HG03280 (cell line): ENCODE measurements at regions not wholly inside any gene's neighbourhood (a gene's known extent, or its start where the extent isn't known, plus 50 kb on each side); places are given as distances from the start of the nearest gene placed in this dataset.
"Not testable (repeated sequence)": the region's sequence is repeated elsewhere in the genome, so short reads cannot be mapped to it uniquely, and the experiment has no call there.

Experiments
- ATAC-seq: cut with Tn5 transposase; IDR thresholded peaks from one replicate; pipeline ENCODE4 v1.9.1; 2021; ENCODE audit warnings: mild to moderate bottlenecking, moderate library complexity; ENCODE audit not compliant: unreplicated experiment

- not testable (repeated sequence) for ATAC-seq
Measured at GRCh38 chr12:131229079-131229425, 275.3 kb downstream of the ADGRD1 start.

DNA sequence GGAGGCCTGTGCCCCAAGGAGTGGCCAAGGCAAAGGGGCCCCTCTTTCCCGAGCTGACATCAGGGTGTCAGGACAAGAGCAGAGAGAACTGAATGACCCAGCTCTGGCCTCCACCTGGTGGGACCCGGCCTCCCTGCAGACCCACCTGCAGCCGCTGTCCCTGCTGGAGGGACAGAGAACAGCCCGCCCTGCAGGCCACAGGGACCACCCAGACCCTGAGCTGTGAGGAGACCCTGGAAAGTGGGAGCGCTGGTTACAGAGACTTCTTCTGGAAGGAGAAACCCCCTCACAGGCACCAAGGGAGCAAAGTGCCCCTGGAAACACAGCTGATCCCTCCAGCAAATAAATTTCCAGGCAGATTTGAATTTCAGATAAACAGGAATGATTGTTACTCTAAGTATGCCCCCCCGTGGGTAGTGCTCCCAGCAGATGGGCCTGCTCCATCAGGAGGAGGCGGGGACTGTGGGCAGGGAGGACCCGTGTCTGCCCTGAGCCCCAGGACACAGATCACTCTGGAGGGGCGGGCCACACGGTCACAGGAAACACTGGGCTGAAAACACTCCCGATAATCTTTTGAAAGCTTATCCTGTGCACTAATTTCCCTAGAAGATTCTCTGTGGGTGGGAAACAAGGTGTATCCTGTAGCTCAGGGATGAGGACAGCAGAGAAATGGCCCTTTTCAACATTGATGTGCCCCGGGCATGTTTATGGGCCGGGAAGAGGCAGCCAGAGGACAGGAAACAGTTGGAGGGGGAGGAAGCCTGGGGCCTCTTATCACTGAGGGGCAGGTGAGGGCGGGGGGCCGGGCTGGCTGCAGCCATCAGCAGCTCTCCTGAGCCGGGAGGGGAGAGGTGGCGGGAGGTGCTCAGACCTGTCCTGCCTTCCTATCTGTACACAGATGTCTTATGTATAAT lies 276.0 kb downstream of the ADGRD1 start:
- ATAC-seq = no peak

DNA sequence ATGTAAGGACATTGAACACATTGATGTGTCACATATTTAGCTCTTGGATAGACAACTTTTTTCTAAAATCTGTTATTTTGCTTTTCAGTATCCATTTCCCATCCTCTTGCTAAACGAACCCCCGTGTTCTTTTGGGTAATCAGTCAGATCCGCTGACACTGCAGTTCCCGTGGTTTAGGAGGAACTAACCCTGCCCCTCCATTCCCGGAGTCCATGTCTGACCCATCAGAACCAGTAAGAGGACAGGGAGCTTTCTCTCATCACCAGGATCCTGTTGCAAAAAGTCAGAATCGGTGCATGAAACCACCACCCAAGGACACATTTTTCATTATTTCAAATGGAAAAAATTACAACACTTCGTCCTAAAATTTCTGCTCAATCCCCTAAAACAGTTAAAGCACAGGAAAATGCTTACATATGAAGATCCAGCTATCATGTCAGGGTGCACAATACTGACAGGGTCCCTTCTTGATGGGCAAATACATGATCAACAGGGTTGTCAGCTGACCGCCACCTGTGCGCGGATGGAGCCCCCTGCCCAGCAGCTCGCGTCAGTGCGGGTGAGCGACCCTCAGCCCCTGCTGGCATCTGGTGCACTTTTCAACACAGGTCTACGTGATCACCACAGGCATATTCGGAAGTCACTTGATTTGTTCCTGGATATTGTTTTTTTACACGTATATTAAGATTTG lies 276.8 kb downstream of the ADGRD1 start:
- ATAC-seq = no peak

- ATAC-seq = no peak
Measured at GRCh38 chr12:131231032-131231980, 277.6 kb downstream of the ADGRD1 start.

- ATAC-seq = no peak
Measured at GRCh38 chr12:131232036-131232435, 278.3 kb downstream of the ADGRD1 start.

GRCh38 chr12:131232872-131233271 lies 279.2 kb downstream of the ADGRD1 start:
- ATAC-seq = not testable (repeated sequence)

- ATAC-seq = not testable (repeated sequence)
Measured at GRCh38 chr12:131233850-131234789, 280.4 kb downstream of the ADGRD1 start.

- not testable (repeated sequence) for ATAC-seq
Measured at GRCh38 chr12:131234841-131235271, 281.1 kb downstream of the ADGRD1 start.

- no peak for ATAC-seq
Measured at GRCh38 chr12:131235871-131236271, 282.2 kb downstream of the ADGRD1 start.

DNA sequence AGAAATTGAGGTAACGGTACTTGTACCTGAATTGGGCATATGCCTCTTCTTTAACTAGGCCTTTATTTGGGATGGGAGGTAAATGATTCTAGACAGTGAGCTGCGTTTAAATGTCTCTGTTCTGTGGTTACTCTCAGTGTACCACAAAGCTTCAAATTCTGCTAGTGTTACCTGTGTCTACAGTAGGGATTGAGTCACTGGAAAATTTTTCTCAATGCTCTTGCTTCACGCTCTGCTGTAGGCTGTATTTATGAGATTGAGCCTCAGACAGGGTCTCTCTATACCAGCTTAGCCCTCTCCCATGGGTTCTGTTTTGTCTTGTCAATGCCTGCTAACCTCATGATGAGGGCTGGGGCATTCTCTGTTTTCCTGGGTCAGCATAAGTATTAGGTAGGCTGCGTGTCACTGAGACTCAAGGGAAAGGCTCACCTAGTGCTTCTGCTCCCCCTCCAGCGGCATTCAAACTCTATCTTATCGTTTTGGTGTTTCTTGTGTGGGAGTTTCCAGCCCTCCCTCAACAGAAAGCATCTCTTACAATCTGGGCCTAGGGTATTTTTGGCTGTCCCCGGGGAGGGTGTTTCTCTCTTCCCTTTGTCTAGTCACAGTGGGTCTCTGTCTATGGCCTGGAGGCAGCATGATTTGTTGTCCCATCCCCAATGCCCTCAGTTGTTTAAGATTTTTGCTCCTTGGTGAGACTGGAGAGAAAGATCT lies 285.8 kb downstream of the ADGRD1 start:
- peak; percentile 52 for ATAC-seq

DNA sequence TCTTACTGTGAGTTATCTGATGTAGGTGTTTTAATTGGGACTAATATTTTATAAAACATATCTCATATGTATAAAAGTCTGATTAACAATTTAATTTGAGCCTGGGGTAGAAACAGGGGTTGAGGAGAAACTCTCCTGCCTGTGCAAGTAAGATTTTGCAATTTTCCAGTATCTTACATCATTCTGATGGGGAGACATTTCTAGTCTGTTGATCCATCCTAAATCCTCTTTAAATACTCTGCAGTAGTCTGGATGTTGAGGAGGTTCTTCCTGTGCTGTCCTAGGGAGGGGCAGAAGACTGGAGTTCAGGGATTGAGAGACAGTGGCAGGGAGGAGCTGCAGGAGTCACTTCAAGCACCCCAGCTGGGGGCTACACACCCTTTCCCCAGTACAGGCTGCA lies 287.8 kb downstream of the ADGRD1 start:
- no peak for ATAC-seq

- ATAC-seq = no peak
Measured at GRCh38 chr12:131242741-131243496, 289.2 kb downstream of the ADGRD1 start.

DNA sequence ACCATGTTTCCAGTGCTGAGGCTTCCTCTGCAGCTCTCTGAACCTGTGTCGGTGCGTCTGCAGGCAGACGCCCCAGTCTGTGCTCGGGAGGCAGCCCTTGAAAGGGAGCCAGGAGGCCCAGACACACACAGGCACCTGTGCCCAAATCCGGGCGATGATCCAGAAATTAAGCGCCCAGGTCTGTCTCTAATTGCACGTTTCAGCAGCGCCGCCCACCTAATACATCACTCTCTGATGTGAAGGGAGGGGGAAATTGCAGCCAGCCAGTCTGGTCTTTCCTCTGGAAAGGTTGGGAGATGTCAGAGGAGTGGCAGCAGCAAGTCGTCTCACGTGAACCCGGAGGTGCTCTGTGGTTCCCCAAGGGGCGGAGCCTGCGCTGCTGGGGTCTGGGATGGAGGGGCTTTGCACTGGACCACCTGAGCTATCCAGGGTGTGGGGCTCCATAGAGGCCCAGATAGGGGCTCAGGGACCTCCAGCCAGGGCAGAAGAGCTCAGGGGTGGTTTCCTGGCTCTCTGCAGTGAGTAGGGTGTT lies 290.5 kb downstream of the ADGRD1 start:
- not testable (repeated sequence) for ATAC-seq

- not testable (repeated sequence) for ATAC-seq
Measured at GRCh38 chr12:131245161-131245560, 291.5 kb downstream of the ADGRD1 start.

DNA sequence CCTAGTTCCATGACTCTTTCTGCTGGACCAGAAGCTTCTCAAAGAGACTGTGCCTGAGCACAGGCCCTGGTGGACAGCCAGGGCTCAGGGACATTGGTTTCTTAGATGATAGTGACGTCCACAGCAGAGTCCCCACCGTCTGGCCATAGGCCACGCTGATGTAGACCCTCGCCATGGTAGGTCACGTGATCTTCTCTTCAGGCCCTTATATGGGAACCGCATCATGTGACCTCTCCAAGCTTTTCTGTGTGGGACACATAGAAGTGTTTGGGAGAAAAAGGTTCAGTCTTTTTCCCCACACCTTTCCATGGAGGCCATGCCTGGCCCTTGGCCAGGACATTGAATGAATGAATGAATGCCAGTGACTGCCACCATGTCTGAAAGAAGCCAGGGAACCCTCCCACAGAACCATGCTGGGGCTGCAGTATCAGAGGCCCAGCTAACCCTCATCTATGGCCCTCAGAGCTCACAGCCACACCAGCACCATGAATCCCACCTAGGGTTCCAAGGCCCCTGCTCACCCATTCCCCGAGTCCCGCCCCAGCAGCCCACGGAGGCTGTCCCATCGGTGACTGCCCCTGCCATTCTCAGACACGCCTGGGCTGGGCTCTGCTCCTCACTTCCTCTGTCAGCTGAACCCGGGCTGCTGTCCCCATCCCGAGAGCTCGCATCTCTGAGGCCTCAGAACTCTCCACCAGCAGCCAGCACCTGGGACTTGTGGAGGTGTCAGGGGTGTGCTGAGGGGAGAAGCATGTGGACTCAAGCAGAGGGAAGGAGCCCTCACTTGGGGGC lies 292.1 kb downstream of the ADGRD1 start:
- ATAC-seq = no peak

- not testable (repeated sequence) for ATAC-seq
Measured at GRCh38 chr12:131247026-131247725, 293.5 kb downstream of the ADGRD1 start.

- not testable (repeated sequence) for ATAC-seq
Measured at GRCh38 chr12:131247875-131248274, 294.2 kb downstream of the ADGRD1 start.
